Right ventricle myocardium superior (tissue), 1 donor: ENCODE measurements at regions not wholly inside any gene's neighbourhood (a gene's known extent, or its start where the extent isn't known, plus 50 kb on each side); places are given as distances from the start of the nearest gene placed in this dataset.

Source experiments
- ATAC-seq: fragments of 200-7000 bp; cut with Tn5 transposase; one replicate; pipeline ENCODE4 v1.9.1; 2020; ENCODE audit warnings: mild to moderate bottlenecking; ENCODE audit not compliant: poor library complexity
- DNase-seq: peaks from one replicate; pipeline ENCODE4 v3.0.0-alpha.2; 2020
- intact Hi-C: fragments of 100-400 bp; cut with DNase I; formaldehyde crosslinking; loops from one replicate; pipeline ENCODE4 v1.11.2; 2022
- donor health status: DM: no; HTN: yes; CAD: no; lungs with severe emphysema.

- no peak for ATAC-seq
- intact Hi-C loops = no loop called here
- DNase-seq = no peak
Measured at GRCh38 chr6:104591573-104592334, 268.0 kb downstream of the HACE1 start.

- no peak for ATAC-seq
- intact Hi-C loops = no loop called here
- DNase-seq = no peak
Measured at GRCh38 chr6:104589940-104590339, 269.8 kb downstream of the HACE1 start.

GRCh38 chr6:104585646-104586045, 274.1 kb downstream of the HACE1 start:
- no peak for DNase-seq
- intact Hi-C loops = no loop called here
- no peak for ATAC-seq

- ATAC-seq = no peak
- no peak for DNase-seq
- intact Hi-C loops = no loop called here
Measured at GRCh38 chr6:104580452-104580851, 279.3 kb downstream of the HACE1 start.

GRCh38 chr6:104579310-104579863, 280.3 kb downstream of the HACE1 start:
- intact Hi-C loops = no loop called here
- DNase-seq (no peak), ATAC-seq (no peak)

GRCh38 chr6:104575536-104575935, 284.2 kb downstream of the HACE1 start:
- no peak for ATAC-seq
- intact Hi-C loops = no loop called here
- no peak for DNase-seq

- intact Hi-C loops = no loop called here
- DNase-seq = no peak
- ATAC-seq = no peak
Measured at GRCh38 chr6:104574135-104574750, 285.5 kb downstream of the HACE1 start.

GRCh38 chr6:104573350-104573749, 286.4 kb downstream of the HACE1 start:
- intact Hi-C loops = no loop called here
- no peak for DNase-seq
- ATAC-seq = no peak

- ATAC-seq = no peak
- intact Hi-C loops = no loop called here
- no peak for DNase-seq
Measured at GRCh38 chr6:104572901-104573300, 286.8 kb downstream of the HACE1 start.

GRCh38 chr6:104566411-104566810, 293.3 kb downstream of the HACE1 start:
- ATAC-seq (no peak), DNase-seq (no peak)
- intact Hi-C loops = no loop called here

GRCh38 chr6:104563306-104563705, 296.4 kb downstream of the HACE1 start:
- no peak for ATAC-seq
- no peak for DNase-seq
- intact Hi-C loops = no loop called here

GRCh38 chr6:104559435-104560202, 300.1 kb downstream of the HACE1 start:
- intact Hi-C loops = no loop called here
- no peak for DNase-seq
- no peak for ATAC-seq

GRCh38 chr6:104558746-104559145, 301.0 kb downstream of the HACE1 start:
- ATAC-seq (no peak), DNase-seq (no peak)
- intact Hi-C loops = no loop called here

GRCh38 chr6:104548297-104548696, 311.4 kb downstream of the HACE1 start:
- intact Hi-C loops = no loop called here
- ATAC-seq (no peak), DNase-seq (no peak)

- ATAC-seq (no peak), DNase-seq (no peak)
- intact Hi-C loops = no loop called here
Measured at GRCh38 chr6:104541411-104541810, 318.3 kb downstream of the HACE1 start.

- intact Hi-C loops = no loop called here
- DNase-seq (no peak), ATAC-seq (no peak)
Measured at GRCh38 chr6:104540743-104541142, 319.0 kb downstream of the HACE1 start.

- ATAC-seq (no peak), DNase-seq (no peak)
- intact Hi-C loops = no loop called here
Measured at GRCh38 chr6:104539173-104539572, 320.5 kb downstream of the HACE1 start.

- ATAC-seq (no peak), DNase-seq (no peak)
- intact Hi-C loops = no loop called here
Measured at GRCh38 chr6:104537872-104538271, 321.8 kb downstream of the HACE1 start.

- ATAC-seq (no peak), DNase-seq (no peak)
- intact Hi-C loops = no loop called here
Measured at GRCh38 chr6:104537180-104537579, 322.5 kb downstream of the HACE1 start.

- intact Hi-C loops = no loop called here
- no peak for DNase-seq
- ATAC-seq = no peak
Measured at GRCh38 chr6:104532462-104532861, 327.3 kb downstream of the HACE1 start.
